HG02981 (cell line): ENCODE measurements at regions not wholly inside any gene's neighbourhood (a gene's known extent, or its start where the extent isn't known, plus 50 kb on each side); places are given as distances from the start of the nearest gene placed in this dataset.

ENCODE experiments used
- ATAC-seq: cut with Tn5 transposase; IDR thresholded peaks from one replicate; pipeline ENCODE4 v1.9.1; 2021; ENCODE audit warnings: mild to moderate bottlenecking, moderate library complexity; ENCODE audit not compliant: unreplicated experiment

GRCh38 chr5:158309088-158309807 lies 450.3 kb upstream of the CLINT1 start:
- ATAC-seq: no peak

GRCh38 chr5:158308429-158309025 lies 449.6 kb upstream of the CLINT1 start:
- no peak for ATAC-seq

- ATAC-seq: no peak
Observed at GRCh38 chr5:158305861-158306260, 446.9 kb upstream of the CLINT1 start.

DNA sequence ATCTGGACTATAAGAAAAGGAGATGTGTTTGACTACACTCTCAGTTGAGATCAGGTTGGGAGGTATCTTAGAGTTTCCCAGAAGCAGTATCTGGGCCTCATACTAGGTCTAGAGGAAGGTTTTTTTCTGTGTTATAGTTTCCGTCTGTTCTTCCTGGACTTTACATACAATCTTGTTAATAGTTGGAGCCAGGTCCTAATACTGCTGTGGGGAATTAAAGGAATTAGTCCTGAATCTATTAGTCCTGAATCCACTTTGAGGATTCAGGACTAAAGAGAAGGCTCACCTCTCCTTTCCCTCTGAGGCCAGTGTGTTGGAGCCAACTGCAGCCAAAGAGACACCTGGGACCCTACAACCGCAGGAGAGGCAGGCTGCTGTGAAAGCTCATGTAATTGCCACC lies 445.7 kb upstream of the CLINT1 start:
- no peak for ATAC-seq

DNA sequence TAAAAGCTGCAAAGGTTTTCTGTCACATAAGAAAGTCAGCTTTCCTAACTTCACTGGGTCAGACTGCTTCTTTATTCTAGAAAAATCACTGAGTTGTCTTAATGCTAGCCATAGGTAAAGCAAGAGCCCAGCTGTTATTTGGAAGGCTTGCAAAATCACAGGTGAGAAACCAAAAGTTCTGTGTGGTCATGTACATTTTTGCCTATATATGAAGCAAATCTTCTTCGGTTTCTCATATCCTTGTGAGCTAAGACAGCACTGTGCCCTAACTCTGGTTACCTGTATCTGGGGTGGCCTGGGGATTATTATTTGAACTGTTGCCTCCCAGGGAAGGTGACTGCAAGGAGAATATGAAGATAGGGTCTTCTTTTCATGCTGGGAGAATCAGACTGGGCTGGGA lies 444.9 kb upstream of the CLINT1 start:
- ATAC-seq: no peak

DNA sequence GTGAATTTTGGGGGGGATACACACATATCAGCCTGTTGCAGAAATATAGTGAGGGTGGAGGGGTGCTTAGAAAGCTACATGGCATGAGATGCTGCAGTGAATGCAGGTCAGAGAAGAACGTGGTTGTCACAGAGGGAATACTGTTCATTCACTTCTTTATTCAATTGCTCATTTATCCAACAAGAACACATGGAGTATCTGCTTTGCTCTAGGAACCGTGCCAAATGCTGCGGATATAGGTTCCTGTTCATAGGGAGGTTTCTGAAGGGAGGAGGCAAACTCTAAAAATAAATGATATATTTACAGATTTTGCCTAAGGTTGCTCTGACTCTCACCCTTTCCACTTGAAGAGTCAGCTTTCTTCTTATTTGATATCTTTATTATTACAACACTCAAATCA lies 444.3 kb upstream of the CLINT1 start:
- no peak for ATAC-seq

DNA sequence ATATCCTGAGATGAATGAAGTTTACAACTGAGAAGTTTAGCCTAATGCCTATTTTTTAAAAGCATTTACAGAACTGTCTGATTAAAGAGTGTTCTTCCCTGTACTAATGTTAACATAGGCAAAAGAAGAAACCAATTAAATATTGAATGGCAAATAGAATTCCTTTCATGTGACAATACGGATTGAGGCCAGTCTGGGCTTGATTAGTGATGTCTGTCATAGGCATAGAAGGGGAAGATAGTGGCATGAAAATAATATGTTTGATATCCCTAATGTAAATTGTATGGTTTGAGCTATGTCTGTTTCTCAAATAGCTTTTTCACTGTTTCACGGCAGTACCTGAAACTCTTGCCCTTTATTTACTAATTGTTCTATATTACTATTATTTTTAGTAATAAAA lies 443.1 kb upstream of the CLINT1 start:
- ATAC-seq: no peak

GRCh38 chr5:158301186-158301585 lies 442.2 kb upstream of the CLINT1 start:
- ATAC-seq: no peak

GRCh38 chr5:158300256-158300655 lies 441.3 kb upstream of the CLINT1 start:
- ATAC-seq: no peak

DNA sequence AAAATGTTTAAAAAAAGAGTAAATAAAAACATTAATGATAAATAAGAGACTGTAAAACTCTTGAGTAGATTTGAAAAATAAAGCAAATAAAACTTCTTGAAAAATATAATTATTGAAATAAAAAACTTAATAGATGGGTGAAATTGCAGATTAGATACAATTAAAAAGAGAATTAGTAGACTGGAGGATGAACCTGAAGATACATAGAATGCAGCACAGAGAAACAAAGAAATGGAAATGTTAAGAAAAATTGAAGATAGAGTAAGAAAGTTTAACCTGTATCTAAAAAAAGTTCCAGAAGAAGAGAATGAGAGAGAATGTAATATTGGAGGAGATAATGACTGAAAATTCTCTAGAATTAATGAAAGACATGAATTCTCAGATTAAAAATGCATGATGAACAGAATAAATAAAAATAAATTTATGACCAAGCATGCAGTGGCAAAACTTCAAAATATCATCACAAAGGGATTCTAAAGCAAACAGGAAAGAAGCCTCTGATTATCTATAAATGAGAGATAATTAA lies 438.1 kb upstream of the CLINT1 start:
- no peak for ATAC-seq

DNA sequence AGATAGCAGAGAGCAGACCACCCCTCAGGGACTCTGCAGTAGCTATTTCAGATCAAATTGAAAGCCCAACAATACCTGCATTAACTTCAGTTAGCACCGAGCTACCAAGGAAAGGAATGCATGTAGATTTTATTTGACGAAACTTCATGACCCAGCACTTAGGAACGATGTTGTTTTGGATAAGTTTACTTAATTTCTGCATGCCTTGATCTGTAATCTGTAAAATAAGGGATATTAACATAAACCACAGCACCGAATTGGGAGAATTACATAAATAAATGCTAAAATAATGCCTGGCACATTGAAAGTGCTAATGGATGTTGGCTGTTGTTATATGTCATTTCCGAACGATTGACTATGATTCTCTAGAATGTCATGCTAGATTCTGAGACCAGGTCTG lies 435.8 kb upstream of the CLINT1 start:
- ATAC-seq: no peak

DNA sequence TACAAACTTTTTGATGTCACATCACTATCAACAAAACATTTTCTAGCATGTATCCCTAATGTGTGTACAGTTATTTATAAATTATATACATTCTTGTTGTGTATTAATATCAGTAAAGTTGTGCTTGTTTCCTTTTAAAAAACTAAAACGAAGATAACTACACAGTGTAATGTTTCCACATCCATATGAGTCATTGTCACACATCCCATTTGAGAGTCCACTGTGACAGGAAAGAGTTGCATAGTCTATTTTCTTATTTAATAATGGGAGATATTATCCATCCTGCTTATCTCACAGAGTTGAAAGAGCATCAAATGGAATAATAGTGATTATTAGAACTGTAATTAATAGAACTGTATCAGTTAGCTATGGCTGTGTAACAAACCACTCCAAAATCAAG lies 434.0 kb upstream of the CLINT1 start:
- no peak for ATAC-seq

GRCh38 chr5:158289967-158290366 lies 431.0 kb upstream of the CLINT1 start:
- ATAC-seq: no peak

DNA sequence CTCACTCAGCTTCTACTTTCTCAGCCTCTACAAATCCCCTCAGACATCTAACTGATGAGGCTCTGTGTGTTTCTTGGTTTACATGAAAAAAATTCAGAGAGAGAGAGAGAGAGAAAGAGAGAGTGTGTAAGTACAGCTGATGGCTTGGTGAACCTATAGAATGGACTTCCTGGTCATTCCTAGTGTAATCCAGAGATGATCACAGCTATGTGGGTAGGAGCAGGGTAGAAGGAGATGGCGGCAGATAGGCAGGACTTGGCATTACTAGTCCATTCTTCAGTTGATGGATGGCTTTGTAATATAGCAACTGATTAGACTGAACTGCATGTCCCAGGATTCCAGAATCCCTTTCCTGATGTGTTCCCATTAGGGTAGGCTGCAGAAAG lies 429.3 kb upstream of the CLINT1 start:
- no peak for ATAC-seq

DNA sequence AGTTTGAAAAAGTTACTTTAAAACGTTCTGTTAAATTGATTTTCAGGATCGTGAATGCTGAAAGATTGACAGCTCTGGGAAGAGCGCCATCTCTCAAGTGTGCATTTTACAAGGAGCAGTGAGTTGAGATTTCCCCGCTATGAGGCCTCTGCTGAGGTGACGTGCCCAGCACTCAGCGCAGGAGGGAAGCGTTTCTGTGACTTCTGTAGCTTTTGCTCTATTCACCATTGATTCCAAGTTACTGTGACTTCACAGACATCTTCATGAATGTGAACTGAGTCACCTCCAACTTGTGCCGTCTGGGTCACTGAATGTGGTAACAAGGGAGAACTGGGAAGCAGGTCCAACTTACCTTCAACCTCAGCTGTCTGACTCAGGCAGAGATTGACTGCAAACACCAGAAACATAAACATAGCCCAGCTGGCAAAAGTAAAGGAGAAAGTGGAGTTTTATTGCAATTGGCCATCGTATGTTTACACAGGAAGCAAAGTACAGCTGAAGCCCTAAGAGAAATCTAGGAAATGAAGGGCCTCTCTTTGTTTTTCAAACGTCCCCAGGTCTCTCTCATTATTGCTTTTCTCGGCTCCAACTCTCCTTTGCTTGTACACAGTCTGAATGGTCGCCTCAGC lies 428.8 kb upstream of the CLINT1 start:
- no peak for ATAC-seq

GRCh38 chr5:158286827-158287226 lies 427.9 kb upstream of the CLINT1 start:
- ATAC-seq: no peak

- ATAC-seq: no peak
Observed at GRCh38 chr5:158285698-158286097, 426.8 kb upstream of the CLINT1 start.

DNA sequence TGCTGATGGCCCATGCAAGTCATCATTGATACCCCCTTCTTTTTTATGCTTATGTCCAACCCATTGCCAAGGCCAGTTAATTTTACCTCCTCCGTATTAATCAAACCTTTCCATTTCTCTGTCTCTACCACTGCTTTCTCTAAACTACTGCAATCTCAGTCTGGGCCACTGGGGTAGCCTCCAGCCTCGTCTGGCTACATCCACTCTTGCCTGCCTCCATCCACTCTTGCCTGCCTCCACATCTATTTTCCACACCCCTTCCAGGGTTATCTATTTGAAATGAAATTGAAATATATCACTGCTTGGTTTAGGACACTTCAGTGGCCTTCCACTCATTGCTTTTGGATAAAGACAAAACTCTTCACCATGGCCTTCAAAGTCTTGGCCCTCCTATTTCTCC lies 425.3 kb upstream of the CLINT1 start:
- ATAC-seq: no peak

DNA sequence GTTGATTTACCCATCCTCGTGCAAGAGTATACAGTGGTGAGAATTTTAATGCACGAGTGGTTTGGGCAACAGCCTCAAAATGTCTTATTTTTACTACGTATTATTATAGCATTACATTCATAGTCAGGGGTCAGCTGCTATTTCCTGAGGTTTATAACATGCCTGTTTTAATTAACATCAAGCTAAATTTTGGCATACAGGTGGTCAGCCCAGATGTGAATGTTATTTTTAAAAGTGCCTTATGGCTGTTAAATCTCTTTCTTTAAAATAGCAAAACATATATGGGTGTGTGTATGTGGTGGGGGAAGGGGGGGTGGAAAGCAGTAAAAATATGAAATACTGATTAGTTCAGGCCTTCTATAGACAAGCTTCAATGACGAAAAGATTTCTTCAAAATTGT lies 424.5 kb upstream of the CLINT1 start:
- ATAC-seq: no peak

DNA sequence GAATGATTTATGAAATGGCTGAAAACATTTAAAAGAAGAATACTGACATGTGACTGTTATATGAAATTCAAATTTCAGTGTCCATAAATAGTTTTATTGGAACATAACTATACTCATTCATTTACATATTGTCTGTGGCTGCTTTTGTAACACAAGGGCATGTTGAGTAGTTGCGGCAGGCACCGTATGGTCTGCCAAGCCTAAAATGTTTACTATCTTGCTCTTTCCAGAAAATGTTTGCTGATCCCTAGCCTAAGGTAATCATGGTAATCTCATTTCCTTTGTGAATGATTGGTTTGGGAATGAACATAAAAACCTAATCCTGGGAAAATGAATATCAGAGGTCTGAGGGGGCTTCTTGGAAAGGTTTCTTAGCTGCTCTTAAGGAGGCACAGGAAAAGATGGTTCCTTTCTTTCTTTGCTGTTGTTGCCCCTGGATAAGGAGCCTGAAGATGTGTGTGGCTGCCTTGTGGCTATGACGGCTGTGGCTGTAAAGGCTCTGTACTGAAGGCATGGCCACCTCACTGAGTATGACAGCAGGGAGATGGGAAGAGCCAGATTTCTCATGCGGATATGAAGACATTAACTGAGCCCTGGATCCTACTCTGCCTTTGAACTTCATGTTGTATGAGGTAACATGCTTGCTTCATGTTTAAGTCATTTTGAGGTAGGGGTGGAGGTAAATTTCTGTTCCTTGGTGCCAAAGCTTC lies 419.4 kb upstream of the CLINT1 start:
- ATAC-seq: no peak

DNA sequence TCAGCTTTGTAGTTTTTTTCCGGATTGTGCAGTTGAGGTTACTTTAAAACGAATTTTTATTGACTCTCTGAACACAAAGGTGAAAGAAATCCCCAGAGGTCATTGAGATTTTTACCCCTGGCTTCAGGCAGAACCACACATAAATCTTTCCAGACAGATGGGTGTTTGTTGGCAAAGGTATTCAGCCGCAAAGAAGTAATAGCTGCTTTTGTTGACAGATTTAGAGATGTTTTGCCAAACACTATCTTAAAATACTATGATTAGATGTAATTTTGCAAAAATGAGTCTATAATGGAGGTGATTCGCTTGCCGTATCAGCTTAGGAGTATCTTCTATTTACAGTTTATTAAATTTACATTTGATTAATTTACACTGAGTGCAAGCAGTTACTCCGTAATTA lies 418.3 kb upstream of the CLINT1 start:
- ATAC-seq: no peak

GRCh38 chr5:158276692-158277091 lies 417.7 kb upstream of the CLINT1 start:
- ATAC-seq: no peak
